ENCODE measurements at regions not wholly inside any gene's neighbourhood (a gene's known extent, or its start where the extent isn't known, plus 50 kb on each side); places are given as distances from the start of the nearest gene placed in this dataset.

DNA sequence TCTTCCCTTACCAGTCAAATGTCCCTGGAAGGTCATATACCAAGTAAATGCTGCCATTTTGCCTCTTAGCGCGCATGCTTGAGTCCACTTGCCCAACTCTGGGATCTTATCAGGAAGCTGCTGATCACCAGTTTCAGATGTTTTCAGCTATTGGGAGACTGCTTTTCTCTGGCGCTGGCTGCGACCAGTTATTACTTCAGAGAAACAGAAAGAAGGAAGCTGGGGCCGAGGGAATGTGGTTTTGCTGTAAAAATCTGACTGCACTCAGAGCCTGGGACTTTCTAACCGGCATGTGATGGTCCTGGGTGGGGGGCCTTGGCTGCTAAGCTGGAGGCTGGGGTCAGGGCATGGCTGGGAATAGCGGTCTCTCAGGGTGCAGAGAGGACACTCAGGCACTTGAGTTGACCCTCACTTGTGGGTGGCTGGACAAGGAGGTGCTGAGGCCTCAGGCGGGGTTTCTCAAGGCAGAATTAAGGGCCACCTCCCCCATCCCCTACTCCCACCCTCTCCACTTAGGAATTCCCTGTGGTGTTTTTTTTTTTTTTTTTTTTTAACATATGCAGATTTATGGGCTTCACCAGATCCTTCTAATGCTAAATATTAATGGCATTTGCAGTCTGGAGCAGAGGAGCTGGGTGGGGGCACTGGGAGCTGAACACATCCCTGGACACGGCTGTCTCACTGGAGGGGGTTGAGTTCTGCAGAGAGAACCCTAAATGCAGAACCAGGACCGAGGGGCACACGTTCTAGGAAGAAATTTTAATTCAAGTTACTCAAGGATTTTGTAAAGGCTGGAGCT, 145.8 kb downstream of the CYLD start:
- no peaks in the 10 kb centered on the region for H3K9me3 ChIP-seq
- no peak overlapping the region for H3K27ac ChIP-seq
- TF ChIP-seq POLR2AphosphoS5 (IDR thresholded peaks at IDR 0.05; ENCODE audit: insufficient read depth in 1 of 2, low read depth in 1 of 2) = no peak
- no peak for TF ChIP-seq POLR2A (IDR thresholded peaks at IDR 0.05)
- TF ChIP-seq, protein P1, sequence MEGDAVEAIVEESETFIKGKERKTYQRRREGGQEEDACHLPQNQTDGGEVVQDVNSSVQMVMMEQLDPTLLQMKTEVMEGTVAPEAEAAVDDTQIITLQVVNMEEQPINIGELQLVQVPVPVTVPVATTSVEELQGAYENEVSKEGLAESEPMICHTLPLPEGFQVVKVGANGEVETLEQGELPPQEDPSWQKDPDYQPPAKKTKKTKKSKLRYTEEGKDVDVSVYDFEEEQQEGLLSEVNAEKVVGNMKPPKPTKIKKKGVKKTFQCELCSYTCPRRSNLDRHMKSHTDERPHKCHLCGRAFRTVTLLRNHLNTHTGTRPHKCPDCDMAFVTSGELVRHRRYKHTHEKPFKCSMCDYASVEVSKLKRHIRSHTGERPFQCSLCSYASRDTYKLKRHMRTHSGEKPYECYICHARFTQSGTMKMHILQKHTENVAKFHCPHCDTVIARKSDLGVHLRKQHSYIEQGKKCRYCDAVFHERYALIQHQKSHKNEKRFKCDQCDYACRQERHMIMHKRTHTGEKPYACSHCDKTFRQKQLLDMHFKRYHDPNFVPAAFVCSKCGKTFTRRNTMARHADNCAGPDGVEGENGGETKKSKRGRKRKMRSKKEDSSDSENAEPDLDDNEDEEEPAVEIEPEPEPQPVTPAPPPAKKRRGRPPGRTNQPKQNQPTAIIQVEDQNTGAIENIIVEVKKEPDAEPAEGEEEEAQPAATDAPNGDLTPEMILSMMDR (IDR thresholded peaks at IDR 0.05) = no peak
- H3K27me3 ChIP-seq = no peaks in the 10 kb centered on the region
- no peaks in the 10 kb centered on the region for H3K4me1 ChIP-seq
- H3K36me3 ChIP-seq = no peaks in the 10 kb centered on the region
- peak; percentile 22 to 67 for DNase-seq (ENCODE audit: extremely low spot score in 2 of 2)
- no peak overlapping the region for H3K4me3 ChIP-seq
- intact Hi-C loops (cut with DNase I) = no loop called here

DNA sequence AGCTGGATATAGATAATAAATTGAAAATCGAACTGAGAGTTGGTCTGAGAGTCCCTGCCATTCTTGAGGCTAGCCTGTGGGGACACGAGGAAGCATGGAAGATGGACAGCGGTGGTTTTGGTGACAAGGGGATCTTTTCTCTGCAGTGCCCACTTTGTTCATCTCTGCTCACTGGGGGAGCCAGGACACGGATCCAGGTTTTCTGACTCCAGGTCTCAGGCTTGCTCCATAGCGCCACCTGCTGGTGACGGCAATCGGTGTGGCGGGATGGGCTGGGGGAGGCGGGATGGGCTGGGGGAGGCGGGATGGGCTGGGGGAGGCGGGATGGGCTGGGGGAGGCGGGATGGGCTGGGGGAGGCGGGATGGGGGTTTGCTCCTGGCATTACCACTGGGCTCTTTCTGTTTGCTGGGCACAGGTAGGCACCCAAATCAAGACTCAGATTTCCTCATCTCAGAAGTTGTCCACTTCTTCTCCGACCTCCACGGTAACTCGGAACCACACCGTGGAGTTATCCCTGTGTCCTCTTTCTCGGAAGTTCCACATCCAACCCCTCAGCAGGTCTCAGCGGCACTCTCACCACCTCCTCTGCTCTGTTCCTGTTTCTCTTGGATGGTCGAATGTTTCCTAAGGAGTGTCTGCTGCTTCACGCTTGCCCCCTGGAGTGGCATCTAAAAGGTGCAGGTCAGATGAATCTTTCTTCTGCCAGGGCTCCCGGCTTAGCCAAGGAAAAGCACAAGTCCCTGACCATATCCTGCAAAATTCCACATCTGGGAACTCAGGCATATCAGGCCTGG, 142.4 kb downstream of the CYLD start:
- TF ChIP-seq, protein P1 (IDR thresholded peaks at IDR 0.05) = no peak
- TF ChIP-seq POLR2AphosphoS5 (IDR thresholded peaks at IDR 0.05; ENCODE audit: insufficient read depth in 1 of 2, low read depth in 1 of 2) (no peak), POLR2A (IDR thresholded peaks at IDR 0.05) (no peak)
- intact Hi-C loops (cut with DNase I) = no loop called here
- Histone ChIP-seq H3K4me3 (no peak overlapping the region), H3K4me1 (no peaks in the 10 kb centered on the region), H3K27ac (no peak overlapping the region), H3K27me3 (no peaks in the 10 kb centered on the region), H3K36me3 (no peaks in the 10 kb centered on the region), H3K9me3 (no peaks in the 10 kb centered on the region)
- DNase-seq (ENCODE audit: extremely low spot score in 2 of 2) = peak; percentile 29 to 74

DNA sequence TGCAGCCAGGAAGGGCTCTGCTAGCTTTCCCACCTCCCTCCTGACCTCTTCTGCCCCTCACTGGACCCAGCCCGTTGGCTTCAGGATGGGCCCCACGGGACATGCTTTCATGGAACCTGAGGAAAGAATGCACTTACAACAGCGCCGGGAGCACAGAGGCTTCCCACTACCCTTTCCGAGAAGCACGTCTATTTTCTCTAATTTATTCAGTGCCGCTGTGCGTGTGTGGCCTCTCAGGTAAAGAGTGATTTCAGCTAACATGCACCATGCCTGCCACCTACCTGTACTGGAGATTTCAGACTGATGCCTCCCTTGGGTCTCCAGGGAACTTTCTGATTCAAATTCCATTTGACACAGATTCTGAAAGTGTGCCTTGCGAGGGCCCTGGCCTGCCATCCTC, 140.1 kb downstream of the CYLD start:
- H3K9me3 ChIP-seq = no peaks in the 10 kb centered on the region
- H3K4me1 ChIP-seq = no peaks in the 10 kb centered on the region
- DNase-seq (ENCODE audit: extremely low spot score in 2 of 2) = peak; percentile 44 to 81
- no peaks in the 10 kb centered on the region for H3K27me3 ChIP-seq
- TF ChIP-seq, protein P1 (IDR thresholded peaks at IDR 0.05) = no peak
- TF ChIP-seq POLR2A (IDR thresholded peaks at IDR 0.05) = no peak
- no peak for TF ChIP-seq POLR2AphosphoS5 (IDR thresholded peaks at IDR 0.05; ENCODE audit: insufficient read depth in 1 of 2, low read depth in 1 of 2)
- H3K4me3 ChIP-seq = no peak overlapping the region
- H3K36me3 ChIP-seq = no peaks in the 10 kb centered on the region
- no peak overlapping the region for H3K27ac ChIP-seq
- intact Hi-C loops (cut with DNase I) = no loop called here

DNA sequence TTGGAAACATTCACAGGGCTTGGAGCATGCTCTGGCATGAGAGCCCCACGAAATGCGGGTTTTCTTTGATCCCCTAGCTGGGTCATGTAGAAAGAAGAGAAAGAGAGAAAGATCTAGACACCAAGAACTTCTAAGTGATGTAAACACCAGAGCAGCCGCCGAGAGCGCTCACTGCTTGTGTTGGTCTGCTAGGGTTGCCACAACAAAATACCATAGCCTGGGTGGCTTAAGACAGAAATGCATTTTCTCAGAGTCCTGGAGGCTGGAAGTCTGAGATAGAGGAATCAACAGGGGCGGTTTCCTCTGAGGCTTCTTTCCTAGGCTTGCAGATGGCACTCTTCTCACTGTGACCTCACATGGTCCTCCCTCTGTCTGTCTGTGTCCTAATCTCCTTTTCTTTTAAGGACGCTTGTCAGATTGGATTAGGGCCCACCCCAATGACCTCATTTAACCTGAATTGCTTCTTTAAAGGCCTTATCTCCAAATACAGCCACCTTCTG, 139.5 kb downstream of the CYLD start:
- H3K4me1 ChIP-seq = no peaks in the 10 kb centered on the region

More for the DNA sequence above, 139.5 kb downstream of the CYLD start:
- H3K27me3 ChIP-seq = no peaks in the 10 kb centered on the region
- intact Hi-C loops (cut with DNase I) = no loop called here
- H3K36me3 ChIP-seq = no peaks in the 10 kb centered on the region
- no peaks in the 10 kb centered on the region for H3K9me3 ChIP-seq
- no peak overlapping the region for H3K27ac ChIP-seq
- peak; percentile 60 to 70 for DNase-seq (ENCODE audit: extremely low spot score in 2 of 2)
- H3K4me3 ChIP-seq = no peak overlapping the region
- TF ChIP-seq POLR2AphosphoS5 (IDR thresholded peaks at IDR 0.05; ENCODE audit: insufficient read depth in 1 of 2, low read depth in 1 of 2) (no peak), POLR2A (IDR thresholded peaks at IDR 0.05) (no peak)
- TF ChIP-seq, protein P1 (IDR thresholded peaks at IDR 0.05) = no peak
